Parathyroid adenoma (tissue), 2 donors: ENCODE measurements at regions not wholly inside any gene's neighbourhood (a gene's known extent, or its start where the extent isn't known, plus 50 kb on each side); places are given as distances from the start of the nearest gene placed in this dataset.

Experiments
- H2AFZ ChIP-seq: fragments of 300-600 bp; sonication (generic); one replicate; pipeline ENCODE4 v1.7.0; 2017; ENCODE audit warnings: antibody characterized with exemption, mild to moderate bottlenecking
- H3K27ac ChIP-seq: fragments of 300-600 bp; sonication (generic); one replicate; pipeline ENCODE4 v1.7.0; 2017
- H3K27me3 ChIP-seq: fragments of 300-600 bp; sonication (generic); one replicate; pipeline ENCODE4 v1.7.0; 2017; ENCODE audit warnings: low read length; ENCODE audit not compliant: control insufficient read depth, insufficient read depth
- H3K36me3 ChIP-seq: fragments of 300-600 bp; sonication (generic); one replicate; pipeline ENCODE4 v1.7.0; 2017; ENCODE audit warnings: low read length; ENCODE audit not compliant: control insufficient read depth, insufficient read depth
- H3K4me1 ChIP-seq: fragments of 300-600 bp; sonication (generic); one replicate; pipeline ENCODE4 v1.7.0; 2017; ENCODE audit warnings: control low read depth
- H3K4me2 ChIP-seq: fragments of 300-600 bp; sonication (generic); one replicate; pipeline ENCODE4 v1.7.0; 2017; ENCODE audit warnings: low read length
- H3K4me3 ChIP-seq: fragments of 300-600 bp; sonication (generic); one replicate; pipeline ENCODE4 v1.7.0; 2017; ENCODE audit warnings: low read depth, low read length
- H3K79me2 ChIP-seq: fragments of 300-600 bp; sonication (generic); one replicate; pipeline ENCODE4 v1.7.0; 2017; ENCODE audit warnings: control low read depth
- H3K9ac ChIP-seq: fragments of 300-600 bp; sonication (generic); one replicate; pipeline ENCODE4 v1.7.0; 2017; ENCODE audit warnings: mild to moderate bottlenecking
- H3K9me3 ChIP-seq: fragments of 300-600 bp; sonication (generic); one replicate; pipeline ENCODE4 v1.7.0; 2017; ENCODE audit warnings: low read length; ENCODE audit not compliant: control insufficient read depth
- TF ChIP-seq, protein P1 (sequence below): fragments of 300-600 bp; sonication (generic); IDR thresholded peaks from one replicate; pipeline ENCODE4 v1.7.0; 2017; ENCODE audit warnings: antibody characterized with exemption, mild to moderate bottlenecking
- donor health status: primary hyperparathyroidism.

DNA sequence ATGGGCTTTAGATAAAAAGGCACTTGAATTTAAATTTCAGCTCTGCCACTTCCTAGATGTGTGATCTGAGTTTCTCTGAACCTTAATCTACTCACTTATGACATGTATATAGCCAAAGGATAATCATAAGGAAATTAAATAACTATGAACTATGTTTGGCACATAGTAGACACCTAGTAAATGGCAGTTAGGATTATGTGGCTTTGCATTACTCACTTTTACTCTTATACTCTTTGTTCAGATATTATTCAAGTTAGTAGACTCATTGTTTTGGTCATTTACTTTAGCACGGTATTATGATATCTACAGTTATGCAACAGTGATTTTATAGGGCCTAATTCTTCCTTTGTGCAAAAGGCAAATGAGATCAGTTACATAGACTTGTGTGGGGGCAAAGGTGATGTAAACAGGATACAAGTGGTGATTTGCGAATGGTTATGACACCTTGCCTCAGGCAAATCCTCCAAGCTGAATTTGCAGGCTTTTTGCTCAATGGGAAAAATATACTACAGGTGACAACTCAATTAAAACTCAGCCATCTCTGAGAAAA lies 297.2 kb upstream of the PBX1 start:
- H3K27ac ChIP-seq, result no peak overlapping the region

DNA sequence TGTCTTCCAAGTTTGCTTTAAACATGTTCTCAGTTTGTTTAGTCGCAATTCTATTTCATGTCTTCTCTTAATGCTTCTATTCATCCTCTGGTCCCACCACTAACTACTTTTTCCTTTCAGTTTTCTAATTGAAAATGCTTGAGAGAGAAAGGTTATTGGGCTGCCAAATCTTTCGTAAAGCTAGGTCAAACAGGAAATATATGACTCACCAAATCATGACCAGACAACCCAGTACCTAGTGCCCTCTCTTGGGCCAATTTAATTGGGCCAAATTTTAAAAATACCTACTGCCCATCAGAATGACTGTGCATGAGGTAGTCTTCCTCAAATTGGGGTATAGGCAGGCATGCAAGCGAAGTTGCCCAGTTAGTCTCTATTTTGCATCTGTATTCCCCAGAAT lies 295.4 kb upstream of the PBX1 start:
- Histone ChIP-seq H3K9ac (no peak overlapping the region), H2AFZ (no peak overlapping the region), H3K4me3 (no peak overlapping the region), H3K4me2 (no peak overlapping the region), H3K27ac (no peak overlapping the region), H3K9me3 (no peaks in the 10 kb centered on the region), H3K4me1 (no peaks in the 10 kb centered on the region), H3K79me2 (no peaks in the 10 kb centered on the region), H3K36me3 (no peaks in the 10 kb centered on the region), H3K27me3 (no peaks in the 10 kb centered on the region)
- TF ChIP-seq, protein P1, sequence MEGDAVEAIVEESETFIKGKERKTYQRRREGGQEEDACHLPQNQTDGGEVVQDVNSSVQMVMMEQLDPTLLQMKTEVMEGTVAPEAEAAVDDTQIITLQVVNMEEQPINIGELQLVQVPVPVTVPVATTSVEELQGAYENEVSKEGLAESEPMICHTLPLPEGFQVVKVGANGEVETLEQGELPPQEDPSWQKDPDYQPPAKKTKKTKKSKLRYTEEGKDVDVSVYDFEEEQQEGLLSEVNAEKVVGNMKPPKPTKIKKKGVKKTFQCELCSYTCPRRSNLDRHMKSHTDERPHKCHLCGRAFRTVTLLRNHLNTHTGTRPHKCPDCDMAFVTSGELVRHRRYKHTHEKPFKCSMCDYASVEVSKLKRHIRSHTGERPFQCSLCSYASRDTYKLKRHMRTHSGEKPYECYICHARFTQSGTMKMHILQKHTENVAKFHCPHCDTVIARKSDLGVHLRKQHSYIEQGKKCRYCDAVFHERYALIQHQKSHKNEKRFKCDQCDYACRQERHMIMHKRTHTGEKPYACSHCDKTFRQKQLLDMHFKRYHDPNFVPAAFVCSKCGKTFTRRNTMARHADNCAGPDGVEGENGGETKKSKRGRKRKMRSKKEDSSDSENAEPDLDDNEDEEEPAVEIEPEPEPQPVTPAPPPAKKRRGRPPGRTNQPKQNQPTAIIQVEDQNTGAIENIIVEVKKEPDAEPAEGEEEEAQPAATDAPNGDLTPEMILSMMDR, result no peak

More for the DNA sequence above, 297.2 kb upstream of the PBX1 start:
- Histone ChIP-seq H3K4me2 (no peak overlapping the region), H3K79me2 (no peaks in the 10 kb centered on the region), H3K4me3 (no peak overlapping the region), H3K9me3 (no peaks in the 10 kb centered on the region), H3K4me1 (no peaks in the 10 kb centered on the region), H3K36me3 (no peaks in the 10 kb centered on the region), H3K9ac (no peak overlapping the region), H3K27me3 (no peaks in the 10 kb centered on the region), H2AFZ (no peak overlapping the region)
- TF ChIP-seq, protein P1, result no peak

DNA sequence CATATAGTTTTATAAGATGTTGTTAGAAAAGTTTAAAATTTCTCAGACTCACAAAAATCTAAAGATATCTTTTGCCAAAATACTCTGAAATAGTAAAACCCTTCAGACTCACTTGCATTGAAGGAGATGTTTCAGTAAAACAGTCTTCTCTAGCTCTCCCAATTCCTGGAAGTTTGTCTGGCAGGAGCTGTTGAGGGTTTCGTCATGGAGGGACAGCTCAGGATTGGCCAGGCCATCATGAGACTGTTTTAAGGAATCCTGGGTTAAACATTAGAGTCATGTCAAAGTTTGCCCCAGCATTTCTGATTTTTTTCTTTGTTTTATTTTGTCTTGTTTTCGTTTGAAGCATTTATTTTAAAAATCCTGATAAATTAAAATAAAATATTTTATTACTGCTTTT lies 293.8 kb upstream of the PBX1 start:
- Histone ChIP-seq H3K9me3 (no peaks in the 10 kb centered on the region), H3K27ac (no peak overlapping the region), H3K9ac (no peak overlapping the region), H3K4me3 (no peak overlapping the region), H3K79me2 (no peaks in the 10 kb centered on the region), H3K4me1 (no peaks in the 10 kb centered on the region), H2AFZ (no peak overlapping the region), H3K36me3 (no peaks in the 10 kb centered on the region), H3K4me2 (no peak overlapping the region), H3K27me3 (no peaks in the 10 kb centered on the region)
- TF ChIP-seq, protein P1, result no peak

DNA sequence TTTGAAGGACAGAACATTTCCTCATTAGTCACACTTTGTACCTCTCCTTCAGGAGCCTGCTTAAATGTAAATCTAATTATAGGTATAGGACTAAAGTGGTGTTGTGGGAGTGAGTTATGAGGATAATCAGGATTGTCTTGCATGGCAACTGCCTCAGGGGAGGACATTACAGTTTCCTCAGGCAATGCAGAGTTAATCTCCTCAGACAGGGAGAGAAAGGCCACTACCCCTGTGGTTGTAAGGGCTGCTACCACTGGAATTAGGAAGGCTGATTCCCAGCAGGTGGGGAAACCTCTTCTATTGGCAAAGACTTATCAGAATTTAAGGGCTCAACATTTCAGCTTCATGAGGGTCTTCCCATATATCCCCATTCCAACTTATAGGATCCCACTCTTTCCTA lies 286.8 kb upstream of the PBX1 start:
- Histone ChIP-seq H3K27ac (no peak overlapping the region), H3K36me3 (no peaks in the 10 kb centered on the region), H3K9me3 (no peaks in the 10 kb centered on the region), H2AFZ (no peak overlapping the region), H3K9ac (no peak overlapping the region), H3K4me1 (no peaks in the 10 kb centered on the region), H3K4me3 (no peak overlapping the region), H3K27me3 (no peaks in the 10 kb centered on the region), H3K4me2 (no peak overlapping the region), H3K79me2 (no peaks in the 10 kb centered on the region)
- TF ChIP-seq, protein P1, result no peak

DNA sequence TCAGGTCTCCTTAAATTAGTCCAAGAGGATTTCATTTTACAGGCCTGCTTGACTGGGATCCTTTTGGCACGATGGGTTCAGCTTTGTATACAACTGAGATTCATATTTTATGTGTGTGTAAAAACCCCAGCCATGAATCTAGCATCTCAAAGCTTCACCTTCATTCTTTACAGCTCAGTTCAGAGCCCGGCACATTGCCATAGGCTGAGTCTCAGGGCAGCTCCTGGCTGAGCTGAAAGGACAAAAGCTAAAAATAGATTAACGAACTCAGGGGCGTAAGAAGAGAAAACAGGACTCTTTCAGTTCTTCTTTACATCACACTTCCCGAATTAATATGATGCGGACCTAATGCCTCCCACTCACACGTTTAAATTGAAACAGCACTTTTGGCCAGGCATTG lies 262.8 kb upstream of the PBX1 start:
- Histone ChIP-seq H3K79me2 (no peaks in the 10 kb centered on the region), H3K9ac (no peak overlapping the region), H2AFZ (no peak overlapping the region), H3K4me1 (no peaks in the 10 kb centered on the region), H3K4me2 (no peak overlapping the region), H3K9me3 (no peaks in the 10 kb centered on the region), H3K27me3 (no peaks in the 10 kb centered on the region), H3K36me3 (no peaks in the 10 kb centered on the region), H3K27ac (no peak overlapping the region), H3K4me3 (no peak overlapping the region)
- TF ChIP-seq, protein P1, result no peak
